Activated T-cell treated with anti-CD3 and anti-CD28 coated beads, Interleukin-2, amount 50 U/mL, for 72 hours (primary cell): ENCODE measurements at regions not wholly inside any gene's neighbourhood (a gene's known extent, or its start where the extent isn't known, plus 50 kb on each side); places are given as distances from the start of the nearest gene placed in this dataset.

Experiments
- ATAC-seq, 2 donors: fragments of 150-1000 bp; cut with Tn5 transposase; replicated peaks in 1 of 2; 2 replicates each; pipeline ENCODE4 v1.10.0; 2021; ENCODE audit warnings: moderate library complexity in 2 of 2, mild to moderate bottlenecking in 1 of 2
- DNase-seq, 2 donors: peaks; one replicate each; pipeline ENCODE4 v3.0.0; 2021 to 2022; ENCODE audit warnings: mixed read lengths in 1 of 2
- H3K27ac Mint-ChIP-seq: one replicate; pipeline ENCODE4 v1.8.0; 2022; ENCODE audit warnings: mild to moderate bottlenecking, moderate library complexity, mixed read lengths
- H3K27me3 Mint-ChIP-seq: one replicate; pipeline ENCODE4 v1.8.0; 2022; ENCODE audit warnings: low read depth, mixed read lengths
- H3K36me3 Mint-ChIP-seq, 2 donors: one replicate each; pipeline ENCODE4 v1.8.0; 2022; ENCODE audit warnings: mixed read lengths in 2 of 2, mild to moderate bottlenecking in 1 of 2; ENCODE audit not compliant: insufficient read depth in 2 of 2
- H3K4me1 Mint-ChIP-seq: one replicate; pipeline ENCODE4 v1.8.0; 2022; ENCODE audit warnings: low read depth, mixed read lengths
- H3K4me3 Mint-ChIP-seq, 2 donors: one replicate each; pipeline ENCODE4 v1.8.0; 2022; ENCODE audit warnings: mild to moderate bottlenecking in 2 of 2, mixed read lengths in 2 of 2, moderate library complexity in 2 of 2
- H3K9me3 Mint-ChIP-seq, 2 donors: one replicate each; pipeline ENCODE4 v1.8.0; 2022; ENCODE audit warnings: mixed read lengths in 2 of 2

- Mint-ChIP-seq H3K4me3 (no peak overlapping the region), H3K27ac (no peak overlapping the region), H3K27me3 (no peaks in the 10 kb centered on the region), H3K4me1 (no peaks in the 10 kb centered on the region), H3K9me3 (no peaks in the 10 kb centered on the region), H3K36me3 (no peaks in the 10 kb centered on the region)
- no peak for ATAC-seq
- DNase-seq: no peak
Observed at GRCh38 chr5:53327811-53328334, 152.6 kb upstream of the FST start.

DNA sequence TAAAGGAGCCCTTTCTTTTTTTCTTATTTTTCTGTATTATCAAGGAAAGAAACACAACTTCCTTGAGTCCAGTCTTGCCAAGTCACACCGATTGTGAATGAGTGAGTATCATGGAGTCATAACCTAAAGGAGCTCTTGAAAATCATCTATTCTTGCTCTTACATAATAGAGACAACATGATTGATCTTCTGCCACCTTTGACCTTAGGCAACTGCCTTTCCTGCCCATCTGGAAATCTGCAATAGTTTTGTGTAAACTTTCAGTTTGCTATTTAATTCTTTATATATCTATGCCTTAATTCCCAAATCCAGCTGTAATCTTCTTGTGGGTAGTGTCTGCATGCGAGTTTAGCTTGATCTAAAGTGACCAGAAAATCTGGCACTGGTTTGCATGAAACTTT is 149.9 kb upstream of the FST start:
- H3K9me3 Mint-ChIP-seq: no peaks in the 10 kb centered on the region
- no peaks in the 10 kb centered on the region for H3K27me3 Mint-ChIP-seq
- no peaks in the 10 kb centered on the region for H3K4me1 Mint-ChIP-seq
- no peak overlapping the region for H3K27ac Mint-ChIP-seq
- ATAC-seq (no peak), DNase-seq (no peak)
- no peak overlapping the region for H3K4me3 Mint-ChIP-seq
- no peaks in the 10 kb centered on the region for H3K36me3 Mint-ChIP-seq

DNA sequence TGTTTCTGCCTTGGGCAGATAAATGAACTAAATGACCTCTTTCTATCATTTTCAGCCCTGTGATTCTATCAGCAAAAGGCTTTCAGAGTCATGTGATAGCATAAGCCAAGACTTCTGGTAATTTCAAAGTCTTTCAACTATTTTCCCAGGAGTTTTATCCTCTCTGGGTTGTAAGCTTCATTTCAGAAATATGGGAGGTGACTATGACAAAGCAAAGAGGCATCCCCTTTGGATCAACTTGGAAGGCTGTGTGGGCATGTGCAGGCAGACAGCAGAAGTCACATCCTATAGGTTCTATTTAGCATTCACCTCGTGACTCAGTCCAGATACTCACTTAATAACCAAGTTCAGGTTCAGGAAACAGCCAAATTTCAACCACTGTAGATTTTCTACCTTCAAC is 149.0 kb upstream of the FST start:
- Mint-ChIP-seq H3K9me3 (no peaks in the 10 kb centered on the region), H3K27ac (no peak overlapping the region), H3K36me3 (no peaks in the 10 kb centered on the region), H3K4me1 (no peaks in the 10 kb centered on the region), H3K4me3 (no peak overlapping the region), H3K27me3 (no peaks in the 10 kb centered on the region)
- DNase-seq (no peak), ATAC-seq (no peak)

GRCh38 chr5:53333160-53333559 is 147.3 kb upstream of the FST start:
- DNase-seq: no peak
- no peak for ATAC-seq
- H3K9me3 Mint-ChIP-seq: no peaks in the 10 kb centered on the region
- H3K4me1 Mint-ChIP-seq: no peaks in the 10 kb centered on the region
- H3K4me3 Mint-ChIP-seq: no peak overlapping the region
- no peaks in the 10 kb centered on the region for H3K27me3 Mint-ChIP-seq
- H3K36me3 Mint-ChIP-seq: no peaks in the 10 kb centered on the region
- no peak overlapping the region for H3K27ac Mint-ChIP-seq

GRCh38 chr5:53334431-53334941 is 145.9 kb upstream of the FST start:
- Mint-ChIP-seq H3K9me3 (no peaks in the 10 kb centered on the region), H3K4me1 (no peaks in the 10 kb centered on the region), H3K27me3 (peaks cover 6% of the 10 kb centered on the region), H3K27ac (no peak overlapping the region), H3K36me3 (no peaks in the 10 kb centered on the region), H3K4me3 (no peak overlapping the region)
- DNase-seq (no peak), ATAC-seq (no peak)

DNA sequence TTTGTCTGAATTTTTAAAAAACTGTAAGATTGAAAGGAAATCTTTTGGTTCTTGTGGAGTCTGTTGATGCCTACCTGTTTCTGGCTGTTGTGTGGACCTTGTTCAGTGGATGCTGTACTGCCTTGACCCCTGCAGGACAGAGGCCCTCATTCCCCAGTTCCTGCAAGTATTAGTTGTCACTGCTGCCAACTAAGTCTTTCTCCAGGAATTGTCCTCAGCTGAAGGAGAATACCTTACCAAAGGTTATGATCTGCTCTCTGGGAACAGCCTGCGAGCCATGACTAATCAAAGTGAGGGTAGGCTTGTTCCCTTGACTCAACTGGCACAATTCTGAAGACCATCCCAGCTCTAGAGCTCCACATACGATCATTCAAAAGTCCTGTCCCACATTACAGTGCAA is 145.3 kb upstream of the FST start:
- no peak for ATAC-seq
- H3K9me3 Mint-ChIP-seq: no peaks in the 10 kb centered on the region

GRCh38 chr5:53337827-53338226 is 142.6 kb upstream of the FST start:
- no peaks in the 10 kb centered on the region for H3K4me1 Mint-ChIP-seq
- H3K27ac Mint-ChIP-seq: no peak overlapping the region

More for the DNA sequence above, 145.3 kb upstream of the FST start:
- Mint-ChIP-seq H3K27me3 (peaks cover 10% of the 10 kb centered on the region), H3K36me3 (no peaks in the 10 kb centered on the region), H3K4me1 (no peaks in the 10 kb centered on the region), H3K4me3 (no peak overlapping the region), H3K27ac (no peak overlapping the region)
- DNase-seq: no peak

DNA sequence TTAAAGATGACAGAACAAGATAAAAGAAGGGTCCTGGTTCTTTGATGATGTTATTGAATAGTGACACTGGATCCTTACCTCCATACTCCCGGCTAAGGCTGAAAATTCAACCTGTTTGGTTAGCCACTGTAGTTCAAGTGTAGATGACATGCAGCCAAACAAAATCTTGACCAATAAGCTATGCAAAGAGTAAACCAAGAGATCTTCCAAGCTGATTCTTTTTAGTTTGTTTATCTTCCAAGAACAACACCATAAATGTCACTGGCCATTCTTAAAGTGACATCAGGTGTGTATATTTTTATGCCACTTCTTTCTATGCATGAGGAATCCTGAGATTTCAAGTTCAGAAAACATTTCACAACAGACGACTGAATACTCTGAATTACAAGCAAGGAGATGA is 141.5 kb upstream of the FST start:
- Mint-ChIP-seq H3K27me3 (peaks cover 18% of the 10 kb centered on the region), H3K9me3 (no peaks in the 10 kb centered on the region), H3K27ac (no peak overlapping the region), H3K4me1 (no peaks in the 10 kb centered on the region), H3K36me3 (no peaks in the 10 kb centered on the region), H3K4me3 (no peak overlapping the region)
- no peak for ATAC-seq
- DNase-seq: no peak

More at GRCh38 chr5:53337827-53338226, 142.6 kb upstream of the FST start:
- DNase-seq (no peak), ATAC-seq (no peak)
- H3K4me3 Mint-ChIP-seq: no peak overlapping the region
- no peaks in the 10 kb centered on the region for H3K9me3 Mint-ChIP-seq
- H3K36me3 Mint-ChIP-seq: no peaks in the 10 kb centered on the region
- H3K27me3 Mint-ChIP-seq: peaks cover 13% of the 10 kb centered on the region

DNA sequence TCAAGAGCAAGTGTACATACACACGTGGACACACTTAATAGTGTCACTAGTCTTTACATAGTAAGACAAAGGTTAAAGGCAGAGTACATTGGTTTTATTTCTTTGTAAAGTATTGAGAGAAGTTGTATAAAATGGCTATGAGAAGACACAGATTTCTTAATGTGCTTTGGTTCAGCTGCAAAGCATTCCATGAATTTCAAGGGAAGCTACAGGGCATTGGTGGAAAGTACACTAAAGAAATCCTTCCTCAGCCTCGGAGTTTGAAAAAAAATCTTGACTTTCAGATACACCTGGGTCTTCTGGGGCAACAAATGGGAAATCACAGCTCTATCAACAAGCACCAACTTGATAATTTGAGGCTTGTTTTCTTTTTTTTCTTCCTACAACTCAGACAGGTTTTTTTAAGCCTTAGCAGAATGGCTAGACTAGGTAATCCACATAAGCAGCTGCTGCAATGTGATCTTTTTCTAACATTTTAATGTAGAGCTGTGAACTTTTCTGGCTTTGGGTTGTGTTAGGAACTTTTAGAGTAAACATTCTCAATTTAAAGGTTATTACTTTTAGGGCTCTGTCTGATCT is 140.4 kb upstream of the FST start:
- Mint-ChIP-seq H3K27me3 (peaks cover 18% of the 10 kb centered on the region), H3K4me3 (no peak overlapping the region), H3K9me3 (no peaks in the 10 kb centered on the region), H3K36me3 (no peaks in the 10 kb centered on the region), H3K27ac (no peak overlapping the region), H3K4me1 (no peaks in the 10 kb centered on the region)
- no peak for DNase-seq
- ATAC-seq: no peak

DNA sequence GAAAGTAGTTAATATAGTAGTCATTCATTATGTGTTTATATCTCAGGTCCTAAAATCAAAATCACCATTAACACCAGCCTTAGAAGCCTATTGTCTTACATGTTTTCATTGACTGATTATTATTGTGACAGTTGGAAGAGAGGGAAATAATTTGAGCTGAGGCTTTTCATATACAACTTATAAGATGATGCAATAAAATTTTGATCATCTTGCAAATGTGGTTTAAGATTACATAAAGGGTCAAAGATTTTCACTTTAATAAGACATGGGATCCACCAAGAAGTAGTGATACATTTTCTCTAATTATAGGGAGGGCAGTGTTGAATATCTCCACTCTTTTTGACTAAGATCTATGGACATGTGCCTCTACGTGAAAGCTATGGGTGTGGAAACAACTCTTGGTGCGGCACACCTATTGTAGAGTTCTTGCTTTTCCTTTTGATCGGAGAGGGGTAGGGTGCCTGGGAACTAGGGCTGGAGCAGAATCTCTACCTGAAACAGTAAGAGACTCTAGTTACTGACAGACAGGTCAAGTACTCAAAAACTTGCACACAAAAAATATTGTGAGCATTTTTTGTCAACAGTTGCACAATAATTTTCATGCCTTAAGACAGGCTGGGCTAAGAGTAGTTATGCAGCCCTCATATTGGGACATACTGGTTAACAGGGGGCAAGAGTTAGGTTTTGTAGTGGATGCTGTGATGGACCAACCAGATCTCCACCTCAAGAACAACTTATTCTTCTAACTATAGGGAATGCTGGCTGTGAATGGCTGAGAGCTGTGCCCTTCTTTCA is 139.3 kb upstream of the FST start:
- DNase-seq: no peak
- no peaks in the 10 kb centered on the region for H3K9me3 Mint-ChIP-seq
- no peak overlapping the region for H3K27ac Mint-ChIP-seq
- no peaks in the 10 kb centered on the region for H3K36me3 Mint-ChIP-seq
- H3K4me1 Mint-ChIP-seq: no peaks in the 10 kb centered on the region
- ATAC-seq: no peak
- no peak overlapping the region for H3K4me3 Mint-ChIP-seq
- H3K27me3 Mint-ChIP-seq: peaks cover 21% of the 10 kb centered on the region

- H3K4me1 Mint-ChIP-seq: no peaks in the 10 kb centered on the region
Observed at GRCh38 chr5:53342236-53342635, 138.2 kb upstream of the FST start.

GRCh38 chr5:53343187-53343586 is 137.2 kb upstream of the FST start:
- Mint-ChIP-seq H3K27me3 (peaks cover 29% of the 10 kb centered on the region), H3K9me3 (no peaks in the 10 kb centered on the region), H3K4me3 (no peak overlapping the region), H3K4me1 (no peaks in the 10 kb centered on the region), H3K27ac (no peak overlapping the region), H3K36me3 (no peaks in the 10 kb centered on the region)
- no peak for DNase-seq
- ATAC-seq: no peak

More at GRCh38 chr5:53342236-53342635, 138.2 kb upstream of the FST start:
- Mint-ChIP-seq H3K27me3 (peaks cover 29% of the 10 kb centered on the region), H3K4me3 (no peak overlapping the region), H3K9me3 (no peaks in the 10 kb centered on the region), H3K27ac (no peak overlapping the region), H3K36me3 (no peaks in the 10 kb centered on the region)
- ATAC-seq (no peak), DNase-seq (no peak)

DNA sequence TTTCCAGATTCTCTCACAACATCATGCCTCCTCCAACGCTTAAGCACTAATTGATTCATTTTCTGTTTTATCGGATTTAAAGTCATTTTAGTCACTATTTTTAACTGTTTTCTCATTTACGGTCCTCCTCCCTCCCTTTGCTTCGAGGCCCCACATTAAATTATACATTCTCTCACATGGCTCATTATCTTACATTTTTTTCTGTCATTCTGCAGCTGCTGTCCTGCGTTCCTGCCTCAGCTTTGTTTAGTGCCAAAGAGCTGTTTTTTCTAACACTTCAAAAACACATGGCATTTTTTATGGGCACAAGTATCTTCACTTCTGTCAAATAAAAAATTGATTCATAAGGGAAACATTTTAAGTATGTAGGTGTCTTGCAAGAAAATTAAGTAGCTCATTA is 130.1 kb upstream of the FST start:
- no peak for DNase-seq
- H3K27ac Mint-ChIP-seq: no peak overlapping the region
- H3K27me3 Mint-ChIP-seq: peaks cover 30% of the 10 kb centered on the region
- no peak overlapping the region for H3K4me3 Mint-ChIP-seq
- H3K36me3 Mint-ChIP-seq: no peaks in the 10 kb centered on the region
- H3K9me3 Mint-ChIP-seq: no peaks in the 10 kb centered on the region
- no peaks in the 10 kb centered on the region for H3K4me1 Mint-ChIP-seq
- no peak for ATAC-seq
